ENCODE measurements at regions not wholly inside any gene's neighbourhood (a gene's known extent, or its start where the extent isn't known, plus 50 kb on each side); places are given as distances from the start of the nearest gene placed in this dataset.

GRCh38 chr1:232682248-232682647 lies 52.3 kb upstream of the SIPA1L2 start:
- TF ChIP-seq CTCF (IDR thresholded peaks at IDR 0.05; ENCODE audit: low read depth, low read length, missing control alignments) = no peak
- DNase-seq (ENCODE audit: low read depth) = no peak
- H3K4me3 ChIP-seq (ENCODE audit: low read depth, low read length) = no peak overlapping the region

DNA sequence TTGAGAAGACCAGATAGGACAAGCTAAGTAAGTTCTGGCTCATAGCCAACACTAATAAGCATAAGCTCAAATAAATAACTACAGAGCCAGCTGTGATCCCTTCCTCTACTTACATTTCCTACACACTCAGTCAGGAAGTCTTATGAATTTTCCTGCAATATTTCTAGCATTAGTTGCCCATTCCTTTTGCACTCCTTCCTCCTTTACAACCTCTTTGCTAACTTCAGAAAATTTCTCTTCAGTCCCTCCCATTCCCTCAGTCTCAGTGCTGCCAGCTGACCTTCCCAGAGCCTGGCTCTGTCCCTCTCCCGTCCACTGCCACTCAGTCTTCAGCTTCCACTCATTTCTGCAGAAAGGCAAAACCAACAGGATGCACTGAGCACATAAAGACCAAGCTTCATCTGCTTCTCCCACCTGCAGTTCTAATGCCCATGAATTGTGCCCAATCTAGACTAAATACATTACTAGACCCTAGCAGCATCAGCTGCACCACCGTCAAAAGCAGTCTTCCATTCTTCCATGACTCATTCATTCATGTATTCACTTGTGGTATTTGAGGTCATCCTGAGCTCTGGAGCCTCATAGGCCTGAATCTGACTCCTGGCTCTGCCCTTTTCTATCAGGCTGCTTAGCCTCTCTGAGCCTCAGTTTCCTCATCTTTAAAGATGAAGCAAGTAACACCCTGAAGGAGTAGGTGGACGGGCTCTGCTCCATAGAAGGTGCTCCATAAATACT lies 54.6 kb upstream of the SIPA1L2 start:
- H3K4me3 ChIP-seq (ENCODE audit: low read depth, low read length) = no peak overlapping the region
- TF ChIP-seq CTCF (IDR thresholded peaks at IDR 0.05; ENCODE audit: low read depth, low read length, missing control alignments) = no peak
- no peak for DNase-seq (ENCODE audit: low read depth)

GRCh38 chr1:232686346-232686745 lies 56.4 kb upstream of the SIPA1L2 start:
- no peak for TF ChIP-seq CTCF (IDR thresholded peaks at IDR 0.05; ENCODE audit: low read depth, low read length, missing control alignments)
- H3K4me3 ChIP-seq (ENCODE audit: low read depth, low read length) = no peak overlapping the region
- no peak for DNase-seq (ENCODE audit: low read depth)

- H3K4me3 ChIP-seq (ENCODE audit: low read depth, low read length) = no peak overlapping the region
- no peak for TF ChIP-seq CTCF (IDR thresholded peaks at IDR 0.05; ENCODE audit: low read depth, low read length, missing control alignments)
- DNase-seq (ENCODE audit: low read depth) = no peak
These were observed 57.4 kb upstream of the SIPA1L2 start for GRCh38 chr1:232687304-232687703.

DNA sequence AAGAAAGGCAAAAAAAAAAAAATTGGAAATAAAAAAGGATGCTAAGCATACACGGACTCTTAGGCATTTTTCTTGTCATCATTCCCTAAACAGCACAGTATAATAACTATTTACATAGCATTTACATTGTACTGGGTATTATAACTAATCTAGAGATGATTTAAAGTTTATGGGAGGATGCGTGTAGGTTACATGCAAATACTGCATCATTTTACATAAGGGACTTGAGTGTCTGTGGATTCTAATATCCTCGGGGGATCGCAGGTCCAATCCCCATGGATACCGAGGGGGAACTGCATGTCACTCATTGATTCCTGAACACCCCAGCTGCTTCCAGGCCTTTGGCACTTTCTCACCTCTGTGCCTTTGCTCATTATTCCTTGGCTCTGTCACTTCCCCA lies 57.8 kb upstream of the SIPA1L2 start:
- TF ChIP-seq CTCF (IDR thresholded peaks at IDR 0.05; ENCODE audit: low read depth, low read length, missing control alignments) = no peak
- H3K4me3 ChIP-seq (ENCODE audit: low read depth, low read length) = no peak overlapping the region
- no peak for DNase-seq (ENCODE audit: low read depth)

DNA sequence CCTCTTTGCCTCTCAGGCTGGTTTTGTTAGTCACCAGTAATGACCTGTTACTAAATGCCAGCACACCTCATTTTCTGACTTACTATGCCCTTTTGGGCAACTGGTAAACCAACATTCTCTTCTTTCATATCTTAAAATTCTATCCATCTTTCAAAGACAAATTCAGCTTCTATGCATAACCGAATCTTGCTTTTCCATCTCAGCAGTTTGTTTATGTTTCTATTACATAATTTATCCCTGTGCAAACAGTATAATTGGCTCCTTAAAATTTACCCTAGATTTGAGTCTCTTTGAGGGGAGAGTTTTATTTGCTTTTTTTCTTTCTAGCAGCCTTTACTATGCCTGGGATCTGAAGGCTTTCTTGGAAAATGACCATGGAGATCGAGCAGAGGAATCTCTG lies 58.5 kb upstream of the SIPA1L2 start:
- no peak for DNase-seq (ENCODE audit: low read depth)
- no peak overlapping the region for H3K4me3 ChIP-seq (ENCODE audit: low read depth, low read length)
- no peak for TF ChIP-seq CTCF (IDR thresholded peaks at IDR 0.05; ENCODE audit: low read depth, low read length, missing control alignments)

- H3K4me3 ChIP-seq (ENCODE audit: low read depth, low read length) = no peak overlapping the region
- DNase-seq (ENCODE audit: low read depth) = no peak
- TF ChIP-seq CTCF (IDR thresholded peaks at IDR 0.05; ENCODE audit: low read depth, low read length, missing control alignments) = no peak
These were observed 59.8 kb upstream of the SIPA1L2 start for GRCh38 chr1:232689711-232690110.

Measured in GM12864 (cell line).